Activated CD8-positive, alpha-beta T cell treated with anti-CD3 and anti-CD28 coated beads for 36 hours (primary cell): ENCODE measurements at regions not wholly inside any gene's neighbourhood (a gene's known extent, or its start where the extent isn't known, plus 50 kb on each side); places are given as distances from the start of the nearest gene placed in this dataset.

Experiments
- ATAC-seq: fragments of 200-7000 bp; cut with Tn5 transposase; one replicate; pipeline ENCODE4 v1.10.0; 2021; ENCODE audit warnings: mild to moderate bottlenecking, moderate library complexity
- CTCF ChIA-PET: fragments of 350-600 bp; sonication (Branson Sonifier 250); formaldehyde crosslinking; loops from one replicate; lab custom pipeline; 2021; ENCODE audit warnings: antibody characterized with exemption; lab: Charles Lee
- POLR2A ChIA-PET: fragments of 350-600 bp; sonication (Branson Sonifier 250); formaldehyde crosslinking; loops from one replicate; lab custom pipeline; 2021; ENCODE audit warnings: antibody characterized with exemption; lab: Charles Lee
- DNase-seq: peaks from one replicate; pipeline ENCODE4 v3.0.0-alpha.2; 2020
- H3K27ac Mint-ChIP-seq: one replicate; pipeline ENCODE4 v1.8.0; 2021; ENCODE audit warnings: mild to moderate bottlenecking, mixed read lengths
- H3K27me3 Mint-ChIP-seq: one replicate; pipeline ENCODE4 v1.8.0; 2021; ENCODE audit warnings: mixed read lengths
- H3K36me3 Mint-ChIP-seq: one replicate; pipeline ENCODE4 v1.8.0; 2021; ENCODE audit warnings: low read depth, mixed read lengths
- H3K4me1 Mint-ChIP-seq: one replicate; pipeline ENCODE4 v1.8.0; 2021; ENCODE audit warnings: low read depth, mixed read lengths
- H3K4me3 Mint-ChIP-seq: one replicate; pipeline ENCODE4 v1.8.0; 2021; ENCODE audit warnings: mild to moderate bottlenecking, moderate library complexity, mixed read lengths
- H3K9me3 Mint-ChIP-seq: one replicate; pipeline ENCODE4 v1.8.0; 2021; ENCODE audit warnings: mixed read lengths
- CTCF ChIP-seq: fragments of 200-600 bp; IDR thresholded peaks from one replicate; pipeline ENCODE4 v1.8.0; 2022; ENCODE audit warnings: antibody characterized with exemption, mild to moderate bottlenecking
- intact Hi-C: fragments of 100-400 bp; cut with micrococcal nuclease; formaldehyde crosslinking; loops from one replicate; pipeline ENCODE4 v1.10.0; 2022

GRCh38 chr6:147654103-147654845, 145.8 kb downstream of the SAMD5 start:
- CTCF ChIA-PET: no interaction called here
- no peaks in the 10 kb centered on the region for H3K9me3 Mint-ChIP-seq
- intact Hi-C loops: no loop called here
- H3K36me3 Mint-ChIP-seq: no peaks in the 10 kb centered on the region
- TF ChIP-seq CTCF: no peak
- DNase-seq (no peak), ATAC-seq (no peak)
- POLR2A ChIA-PET: no interaction called here
- H3K27ac Mint-ChIP-seq: no peak overlapping the region
- peaks cover 2% of the 10 kb centered on the region for H3K27me3 Mint-ChIP-seq
- H3K4me3 Mint-ChIP-seq: no peak overlapping the region
- H3K4me1 Mint-ChIP-seq: no peaks in the 10 kb centered on the region

- Mint-ChIP-seq H3K36me3 (no peaks in the 10 kb centered on the region), H3K27ac (no peak overlapping the region), H3K9me3 (no peaks in the 10 kb centered on the region), H3K4me1 (no peaks in the 10 kb centered on the region), H3K4me3 (no peak overlapping the region), H3K27me3 (no peaks in the 10 kb centered on the region)
- intact Hi-C loops: no loop called here
- ATAC-seq (no peak), DNase-seq (no peak)
- no peak for TF ChIP-seq CTCF
- ChIA-PET CTCF (no interaction called here), POLR2A (no interaction called here)
Measured at GRCh38 chr6:147660334-147661311, 152.1 kb downstream of the SAMD5 start.

- ATAC-seq (no peak), DNase-seq (no peak)
- no peaks in the 10 kb centered on the region for H3K27me3 Mint-ChIP-seq
- no peak overlapping the region for H3K4me3 Mint-ChIP-seq
- H3K4me1 Mint-ChIP-seq: no peaks in the 10 kb centered on the region
- no peak overlapping the region for H3K27ac Mint-ChIP-seq
- no peaks in the 10 kb centered on the region for H3K36me3 Mint-ChIP-seq
- POLR2A ChIA-PET: no interaction called here
- TF ChIP-seq CTCF: no peak
- intact Hi-C loops: no loop called here
- CTCF ChIA-PET: no interaction called here
- no peaks in the 10 kb centered on the region for H3K9me3 Mint-ChIP-seq
Measured at GRCh38 chr6:147662646-147663045, 154.2 kb downstream of the SAMD5 start.

- H3K4me1 Mint-ChIP-seq: no peaks in the 10 kb centered on the region
- no peaks in the 10 kb centered on the region for H3K36me3 Mint-ChIP-seq
- H3K9me3 Mint-ChIP-seq: no peaks in the 10 kb centered on the region
- H3K27ac Mint-ChIP-seq: no peak overlapping the region
- no peaks in the 10 kb centered on the region for H3K27me3 Mint-ChIP-seq
- ATAC-seq (no peak), DNase-seq (no peak)
- ChIA-PET CTCF (no interaction called here), POLR2A (no interaction called here)
- TF ChIP-seq CTCF: no peak
- intact Hi-C loops: no loop called here
- H3K4me3 Mint-ChIP-seq: no peak overlapping the region
Measured at GRCh38 chr6:147664092-147664491, 155.6 kb downstream of the SAMD5 start.

- ATAC-seq: no peak
- Mint-ChIP-seq H3K9me3 (peaks cover 7% of the 10 kb centered on the region), H3K36me3 (no peaks in the 10 kb centered on the region), H3K27ac (no peak overlapping the region), H3K4me3 (no peak overlapping the region), H3K4me1 (no peaks in the 10 kb centered on the region), H3K27me3 (no peaks in the 10 kb centered on the region)
- intact Hi-C loops: no loop called here
- POLR2A ChIA-PET: no interaction called here
- TF ChIP-seq CTCF: no peak
- DNase-seq: no peak
- CTCF ChIA-PET: no interaction called here
Measured at GRCh38 chr6:147666255-147666654, 157.8 kb downstream of the SAMD5 start.
